Keratinocyte (primary cell): ENCODE measurements at regions not wholly inside any gene's neighbourhood (a gene's known extent, or its start where the extent isn't known, plus 50 kb on each side); places are given as distances from the start of the nearest gene placed in this dataset.

Experiments
- DNase-seq: peaks from one replicate; pipeline ENCODE4 v3.0.0-alpha.2; 2011; ENCODE audit warnings: low read depth, missing footprints, low spot score
- FAIRE-seq: peaks from 2 replicates; lab custom pipeline; 2011; peaks lifted over from hg19 to GRCh38; lab: Jason Lieb, UNC
- H2AFZ ChIP-seq: 2 replicates; pipeline ENCODE4 v1.6.0; 2012; ENCODE audit warnings: low read length, control low read depth, inconsistent platforms; ENCODE audit not compliant: control insufficient read depth
- H3K27ac ChIP-seq: 2 replicates; pipeline ENCODE4 v1.5.1; 2011; ENCODE audit warnings: low read length; ENCODE audit not compliant: control insufficient read depth, insufficient read depth
- H3K27me3 ChIP-seq: 3 replicates; pipeline ENCODE4 v1.6.0; 2011; ENCODE audit warnings: low read length; ENCODE audit not compliant: control insufficient read depth, insufficient read depth; ENCODE audit errors: extremely low read depth
- H3K36me3 ChIP-seq, 2 experiments: 2 replicates in 1 of 2; 3 replicates in 1 of 2; pipeline ENCODE4 v1.5.1; 2011; ENCODE audit warnings: low read length in 2 of 2, mild to moderate bottlenecking in 1 of 2; ENCODE audit not compliant: control insufficient read depth in 2 of 2, insufficient read depth in 2 of 2; ENCODE audit errors: extremely low read depth in 1 of 2
- H3K4me1 ChIP-seq: 3 replicates; pipeline ENCODE4 v1.5.1; 2011; ENCODE audit warnings: low read length; ENCODE audit not compliant: control insufficient read depth, insufficient read depth; ENCODE audit errors: extremely low read depth
- H3K4me2 ChIP-seq: 3 replicates; pipeline ENCODE4 v1.6.0; 2011; ENCODE audit warnings: low read depth, low read length; ENCODE audit not compliant: control insufficient read depth, insufficient read depth; ENCODE audit errors: extremely low read depth
- H3K4me3 ChIP-seq, 3 experiments: fragments of 200-600 bp in 1 of 3; sonication (generic) in 1 of 3; 2 replicates in 2 of 3; 3 replicates in 1 of 3; pipeline ENCODE4 v1.5.1; 2011 to 2016; ENCODE audit warnings: low read length in 3 of 3, mild to moderate bottlenecking in 3 of 3, control low read depth in 2 of 3, inconsistent platforms in 1 of 3, low read depth in 1 of 3, mixed read lengths in 1 of 3, mixed run types in 1 of 3, moderate library complexity in 1 of 3; ENCODE audit not compliant: control insufficient read depth in 2 of 3, insufficient read depth in 2 of 3; ENCODE audit errors: extremely low read depth in 1 of 3
- H3K79me2 ChIP-seq: 2 replicates; pipeline ENCODE4 v1.6.0; 2012; ENCODE audit warnings: low read length; ENCODE audit not compliant: control insufficient read depth, insufficient read depth
- H3K9ac ChIP-seq: 3 replicates; pipeline ENCODE4 v1.6.0; 2011; ENCODE audit warnings: low read length; ENCODE audit not compliant: control insufficient read depth, insufficient read depth; ENCODE audit errors: extremely low read depth
- H3K9me1 ChIP-seq: 3 replicates; pipeline ENCODE4 v1.6.0; 2011; ENCODE audit warnings: low read length; ENCODE audit not compliant: control insufficient read depth, insufficient read depth; ENCODE audit errors: extremely low read depth
- H3K9me3 ChIP-seq: 2 replicates; pipeline ENCODE4 v1.5.1; 2012; ENCODE audit warnings: low read depth, low read length; ENCODE audit not compliant: control insufficient read depth
- H4K20me1 ChIP-seq: 3 replicates; pipeline ENCODE4 v1.6.0; 2011; ENCODE audit warnings: low read length; ENCODE audit not compliant: control insufficient read depth, insufficient read depth; ENCODE audit errors: extremely low read depth
- EZH2 ChIP-seq: IDR thresholded peaks from one replicate; pipeline ENCODE4 v1.6.1; 2012; ENCODE audit warnings: inconsistent platforms, mild to moderate bottlenecking, low read length, moderate library complexity
- dilution Hi-C: fragments of 300-500 bp; cut with MboI; formaldehyde crosslinking; loops from one replicate; pipeline ENCODE4 v1.7.0; 2020; ENCODE audit warnings: low sequenced_read_pairs; ENCODE audit not compliant: extremely low pct_ligation_motif_present
- TF ChIP-seq, protein P1 (sequence below), 3 experiments: IDR thresholded peaks in 1 of 3; conservative IDR thresholded peaks in 1 of 3; optimal IDR thresholded peaks in 1 of 3; 2 replicates in 2 of 3; 3 replicates in 1 of 3; pipeline versions ENCODE3 to v1.5.1; 2011; ENCODE audit warnings: low read length in 3 of 3, mild to moderate bottlenecking in 3 of 3, moderate library complexity in 2 of 3, control low read depth in 1 of 3, inconsistent platforms in 1 of 3; ENCODE audit not compliant: insufficient read depth in 2 of 3; ENCODE audit errors: extremely low read depth in 1 of 3

DNA sequence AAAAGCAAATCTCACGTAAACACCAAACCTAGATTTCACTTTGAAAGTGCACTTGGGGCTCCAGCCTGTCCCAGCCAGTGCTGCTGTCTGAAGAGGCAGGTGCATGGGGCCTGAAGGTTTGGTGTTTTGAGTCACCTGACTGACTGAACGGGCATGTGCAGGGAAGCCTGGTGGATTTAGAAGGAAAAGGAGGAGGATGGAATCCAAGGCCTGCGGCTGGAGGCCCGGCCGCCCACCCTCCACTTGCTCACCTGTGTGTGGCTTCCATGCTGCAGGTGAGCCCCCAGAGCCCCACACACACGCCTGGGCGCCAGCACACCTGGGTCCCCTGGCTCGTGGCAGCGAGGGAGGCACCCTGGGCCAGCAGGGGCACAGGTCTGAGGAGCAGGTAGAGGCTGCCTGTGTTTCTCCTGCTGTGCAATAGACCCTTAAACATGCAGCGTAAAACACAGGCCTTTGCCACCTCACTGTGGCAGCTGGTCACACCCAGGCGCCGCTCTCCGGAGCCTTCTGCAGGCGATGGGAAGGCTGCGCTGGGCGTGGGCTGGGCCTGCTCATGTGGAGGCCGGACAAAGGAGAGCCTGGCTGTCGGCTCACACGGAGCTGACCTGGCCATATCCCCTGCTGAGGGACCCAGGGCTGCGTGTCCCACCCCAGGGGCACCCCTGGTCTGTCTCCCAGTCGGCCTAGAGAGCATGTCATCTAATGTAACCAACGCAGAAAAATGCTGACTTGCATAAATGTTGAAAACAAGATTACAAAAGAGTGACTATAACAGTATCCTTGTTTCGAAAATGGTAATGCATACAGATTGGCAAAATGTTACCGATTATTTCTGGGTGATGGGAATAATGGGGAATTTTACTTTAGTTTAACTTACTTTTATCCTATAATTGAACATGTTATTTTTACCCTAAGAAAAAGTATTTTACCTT is 71.3 kb downstream of the TMEM18 start:
- Histone ChIP-seq H3K9me3 (peaks cover 4% of the 10 kb centered on the region), H3K79me2 (no peaks in the 10 kb centered on the region), H3K36me3 (no peaks in the 10 kb centered on the region), H3K4me3 (no peak overlapping the region), H3K9ac (no peak overlapping the region), H2AFZ (no peak overlapping the region), H3K9me1 (no peaks in the 10 kb centered on the region), H3K4me2 (no peak overlapping the region), H3K27ac (no peak overlapping the region), H4K20me1 (no peaks in the 10 kb centered on the region), H3K4me1 (no peaks in the 10 kb centered on the region), H3K27me3 (no peaks in the 10 kb centered on the region)
- dilution Hi-C loops = no loop called here
- no peak for DNase-seq
- TF ChIP-seq, protein P1, sequence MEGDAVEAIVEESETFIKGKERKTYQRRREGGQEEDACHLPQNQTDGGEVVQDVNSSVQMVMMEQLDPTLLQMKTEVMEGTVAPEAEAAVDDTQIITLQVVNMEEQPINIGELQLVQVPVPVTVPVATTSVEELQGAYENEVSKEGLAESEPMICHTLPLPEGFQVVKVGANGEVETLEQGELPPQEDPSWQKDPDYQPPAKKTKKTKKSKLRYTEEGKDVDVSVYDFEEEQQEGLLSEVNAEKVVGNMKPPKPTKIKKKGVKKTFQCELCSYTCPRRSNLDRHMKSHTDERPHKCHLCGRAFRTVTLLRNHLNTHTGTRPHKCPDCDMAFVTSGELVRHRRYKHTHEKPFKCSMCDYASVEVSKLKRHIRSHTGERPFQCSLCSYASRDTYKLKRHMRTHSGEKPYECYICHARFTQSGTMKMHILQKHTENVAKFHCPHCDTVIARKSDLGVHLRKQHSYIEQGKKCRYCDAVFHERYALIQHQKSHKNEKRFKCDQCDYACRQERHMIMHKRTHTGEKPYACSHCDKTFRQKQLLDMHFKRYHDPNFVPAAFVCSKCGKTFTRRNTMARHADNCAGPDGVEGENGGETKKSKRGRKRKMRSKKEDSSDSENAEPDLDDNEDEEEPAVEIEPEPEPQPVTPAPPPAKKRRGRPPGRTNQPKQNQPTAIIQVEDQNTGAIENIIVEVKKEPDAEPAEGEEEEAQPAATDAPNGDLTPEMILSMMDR (optimal IDR thresholded peaks at IDR 0.05 in 1 of 3, IDR thresholded peaks at IDR 0.05 in 1 of 3, conservative IDR thresholded peaks at IDR 0.05 in 1 of 3; ENCODE audit: extremely low read depth in 1 of 3, insufficient read depth in 2 of 3, low read length in 3 of 3) = no peak
- no peak for TF ChIP-seq EZH2
- FAIRE-seq = no peak

DNA sequence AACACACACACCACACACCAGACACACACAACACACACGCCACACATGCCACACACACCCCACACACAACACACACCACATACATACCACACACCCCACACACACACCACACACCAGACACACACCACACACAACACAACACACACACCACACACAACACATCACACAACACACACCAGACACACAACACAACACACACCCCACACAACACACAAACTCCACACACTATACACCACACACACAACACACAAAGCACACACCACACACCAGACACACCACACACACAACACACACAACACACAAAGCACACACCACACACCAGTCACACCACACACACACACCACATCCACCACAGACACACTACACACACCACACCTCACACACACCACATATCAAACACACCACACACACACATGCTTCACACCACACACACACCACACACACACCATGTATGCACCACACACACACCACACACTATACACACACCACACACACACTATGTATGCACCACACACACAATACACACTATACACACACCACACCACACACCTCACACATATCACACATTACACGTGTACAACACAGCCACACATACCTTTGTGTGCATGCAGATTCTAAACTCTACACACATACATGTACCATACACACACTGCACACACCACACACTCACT is 72.2 kb downstream of the TMEM18 start:
- Histone ChIP-seq H4K20me1 (no peaks in the 10 kb centered on the region), H3K79me2 (no peaks in the 10 kb centered on the region), H3K27me3 (no peaks in the 10 kb centered on the region), H2AFZ (no peak overlapping the region), H3K36me3 (no peaks in the 10 kb centered on the region), H3K9ac (no peak overlapping the region), H3K4me1 (no peaks in the 10 kb centered on the region), H3K9me3 (peaks cover 5% of the 10 kb centered on the region), H3K27ac (no peak overlapping the region), H3K4me3 (no peak overlapping the region), H3K9me1 (no peaks in the 10 kb centered on the region), H3K4me2 (no peak overlapping the region)
- no peak for FAIRE-seq
- no peak for TF ChIP-seq EZH2
- TF ChIP-seq, protein P1 (optimal IDR thresholded peaks at IDR 0.05 in 1 of 3, IDR thresholded peaks at IDR 0.05 in 1 of 3, conservative IDR thresholded peaks at IDR 0.05 in 1 of 3; ENCODE audit: extremely low read depth in 1 of 3, insufficient read depth in 2 of 3, low read length in 3 of 3) = no peak
- no peak for DNase-seq
- dilution Hi-C loops = no loop called here
